B cell (primary cell): ENCODE measurements at regions not wholly inside any gene's neighbourhood (a gene's known extent, or its start where the extent isn't known, plus 50 kb on each side); places are given as distances from the start of the nearest gene placed in this dataset.

Experiments
- CTCF ChIP-seq: fragments of 200-600 bp; IDR thresholded peaks from one replicate; pipeline ENCODE4 v1.8.0; 2022; ENCODE audit warnings: antibody characterized with exemption, mild to moderate bottlenecking
- EZH2 ChIP-seq: IDR thresholded peaks from 2 replicates; pipeline ENCODE4 v1.6.1; 2012; ENCODE audit warnings: borderline replicate concordance, low read depth, mild to moderate bottlenecking, moderate library complexity, low read length; ENCODE audit not compliant: insufficient read depth, poor library complexity, severe bottlenecking

GRCh38 chr2:235270291-235270690, 223.6 kb upstream of the AGAP1 start:
- TF ChIP-seq CTCF = no peak
- TF ChIP-seq EZH2 = no peak
